Lung (tissue), 11 donors: ENCODE measurements at regions not wholly inside any gene's neighbourhood (a gene's known extent, or its start where the extent isn't known, plus 50 kb on each side); places are given as distances from the start of the nearest gene placed in this dataset.
A peak's percentile ranks its signal among the peaks of the same experiment; 100 is the strongest.

Source experiments
- ATAC-seq: fragments of 200-7000 bp; cut with Tn5 transposase; one replicate; pipeline ENCODE4 v1.9.1; 2020; ENCODE audit warnings: moderate number of reproducible peaks; ENCODE audit not compliant: insufficient read depth, low FRiP score
- DNase-seq, 3 donors: peaks; one replicate each; pipeline ENCODE4 v3.0.0-alpha.2; 2013 to 2017
- H3K27ac ChIP-seq, 2 donors: one replicate each; pipeline ENCODE4 v1.5.1; 2013; ENCODE audit warnings: mild to moderate bottlenecking in 2 of 2, moderate library complexity in 2 of 2, control low read depth in 1 of 2, inconsistent platforms in 1 of 2, low read depth in 1 of 2, low read length in 1 of 2
- H3K27me3 ChIP-seq, 3 donors: one replicate each; pipeline ENCODE4 v1.5.1; 2013; ENCODE audit warnings: low read length in 2 of 3; ENCODE audit not compliant: control insufficient read depth in 3 of 3, insufficient read depth in 3 of 3
- H3K36me3 ChIP-seq, 4 donors: one replicate each; pipeline ENCODE4 v1.5.1; 2013; ENCODE audit warnings: low read length in 4 of 4, mild to moderate bottlenecking in 1 of 4, moderate library complexity in 1 of 4; ENCODE audit not compliant: control insufficient read depth in 4 of 4, insufficient read depth in 4 of 4
- H3K4me1 ChIP-seq, 5 donors: one replicate each; pipeline ENCODE4 v1.5.1; 2013; ENCODE audit warnings: low read length in 5 of 5, mild to moderate bottlenecking in 2 of 5, moderate library complexity in 1 of 5; ENCODE audit not compliant: control insufficient read depth in 5 of 5, insufficient read depth in 5 of 5
- H3K4me3 ChIP-seq: one replicate; pipeline ENCODE4 v1.5.1; 2013; ENCODE audit warnings: mild to moderate bottlenecking, control low read depth, moderate library complexity
- H3K9ac ChIP-seq, 2 donors: one replicate each; pipeline ENCODE4 v1.5.1; 2013; ENCODE audit warnings: low read length in 2 of 2, control low read depth in 1 of 2; ENCODE audit not compliant: insufficient read depth in 1 of 2
- H3K9me3 ChIP-seq, 4 donors: one replicate each; pipeline ENCODE4 v1.5.1; 2013; ENCODE audit warnings: low read length in 3 of 4, mild to moderate bottlenecking in 1 of 4, moderate library complexity in 1 of 4; ENCODE audit not compliant: control insufficient read depth in 4 of 4, insufficient read depth in 3 of 4
- CTCF ChIP-seq: IDR thresholded peaks from 2 replicates; pipeline ENCODE4 v1.5.1; 2012; ENCODE audit warnings: mild to moderate bottlenecking; ENCODE audit errors: control extremely low read depth, extremely low read depth
- WGBS, 2 donors: extraction: QIAGEN DNeasy Blood & Tissue Kit; methylation state at CpG; one replicate each; pipeline ENCODE4 v1.1.7; 2013; 5-methylcytosine and 5-hydroxymethylcytosine counted together
- donor health status: control.
- donor health status: control.
- donor health status: Bipolar disorder and iron deficiency.
- donor health status: healthy.
- donor health status: DM: yes; HTN: yes; CAD: no.

- 77 to 80% methylated on average over 3 of the region's 3 CpGs for WGBS, 2 donors
- Histone ChIP-seq H3K27me3 (no peaks in the 10 kb centered on the region), H3K4me1 (peaks cover 0 to 6% (median 0%) of the 10 kb centered on the region in 5 donors), H3K9ac (no peak overlapping the region), H3K9me3 (no peaks in the 10 kb centered on the region), H3K4me3 (no peak overlapping the region), H3K27ac (no peak overlapping the region), H3K36me3 (no peaks in the 10 kb centered on the region)
- ATAC-seq (no peak), DNase-seq (no peak)
- TF ChIP-seq CTCF, result no peak
These were observed 494.3 kb downstream of the PDCD6IP start for GRCh38 chr3:34292605-34293300.

GRCh38 chr3:34294240-34294639 is 495.8 kb downstream of the PDCD6IP start:
- H3K27me3 ChIP-seq, result no peaks in the 10 kb centered on the region
- H3K4me3 ChIP-seq, result no peak overlapping the region
- H3K9me3 ChIP-seq, result no peaks in the 10 kb centered on the region
- no peaks in the 10 kb centered on the region for H3K36me3 ChIP-seq
- no peak for TF ChIP-seq CTCF
- H3K27ac ChIP-seq, result no peak overlapping the region
- DNase-seq, result no peak
- H3K9ac ChIP-seq, result no peak overlapping the region
- no peak for ATAC-seq
- H3K4me1 ChIP-seq, result peaks cover 0 to 6% (median 0%) of the 10 kb centered on the region in 5 donors

GRCh38 chr3:34296796-34297195 is 498.4 kb downstream of the PDCD6IP start:
- H3K27ac ChIP-seq, result no peak overlapping the region
- DNase-seq, result peak in 1 of 3 donors; percentile 11
- no peak for TF ChIP-seq CTCF

GRCh38 chr3:34298653-34299052 is 500.2 kb downstream of the PDCD6IP start:
- H3K4me3 ChIP-seq, result no peak overlapping the region
- no peak overlapping the region for H3K9ac ChIP-seq
- no peaks in the 10 kb centered on the region for H3K27me3 ChIP-seq
- no peaks in the 10 kb centered on the region for H3K36me3 ChIP-seq
- DNase-seq, result no peak
- H3K27ac ChIP-seq, result no peak overlapping the region
- ATAC-seq, result no peak
- peaks cover 0 to 6% (median 1%) of the 10 kb centered on the region in 5 donors for H3K4me1 ChIP-seq
- no peak for TF ChIP-seq CTCF
- WGBS, 2 donors, result 79 to 86% methylated on average over 2 of the region's 2 CpGs
- no peaks in the 10 kb centered on the region for H3K9me3 ChIP-seq

More at GRCh38 chr3:34296796-34297195, 498.4 kb downstream of the PDCD6IP start:
- H3K4me3 ChIP-seq, result no peak overlapping the region
- WGBS, 2 donors, result 78 to 88% methylated on average over 4 of the region's 4 CpGs
- no peaks in the 10 kb centered on the region for H3K27me3 ChIP-seq
- peaks cover 0 to 6% (median 1%) of the 10 kb centered on the region in 5 donors for H3K4me1 ChIP-seq
- no peaks in the 10 kb centered on the region for H3K36me3 ChIP-seq
- no peaks in the 10 kb centered on the region for H3K9me3 ChIP-seq
- H3K9ac ChIP-seq, result no peak overlapping the region
- ATAC-seq, result no peak
